Liver (tissue), 8 donors: ENCODE measurements at regions not wholly inside any gene's neighbourhood (a gene's known extent, or its start where the extent isn't known, plus 50 kb on each side); places are given as distances from the start of the nearest gene placed in this dataset.

Source experiments
- DNase-seq: peaks from one replicate; pipeline ENCODE4 v3.0.0-alpha.2; 2017; ENCODE audit warnings: low spot score
- H3K27ac ChIP-seq, 2 donors: one replicate each; pipeline ENCODE4 v1.7.0; 2013; ENCODE audit warnings: inconsistent platforms in 2 of 2, low read length in 2 of 2, control low read depth in 1 of 2, low read depth in 1 of 2, mild to moderate bottlenecking in 1 of 2
- H3K27me3 ChIP-seq, 4 donors: one replicate each; pipeline versions ENCODE4 v1.6.1 to v1.7.0; 2013; ENCODE audit warnings: low read length in 3 of 4, inconsistent platforms in 1 of 4, mild to moderate bottlenecking in 1 of 4, moderate library complexity in 1 of 4; ENCODE audit not compliant: control insufficient read depth in 4 of 4, insufficient read depth in 4 of 4
- H3K36me3 ChIP-seq, 4 donors: one replicate each; pipeline versions ENCODE4 v1.6.1 to v1.7.0; 2013; ENCODE audit warnings: low read length in 3 of 4, mild to moderate bottlenecking in 3 of 4, low read depth in 1 of 4, moderate library complexity in 1 of 4; ENCODE audit not compliant: control insufficient read depth in 4 of 4, insufficient read depth in 3 of 4
- H3K4me1 ChIP-seq, 4 donors: one replicate each; pipeline versions ENCODE4 v1.6.1 to v1.7.0; 2013; ENCODE audit warnings: low read length in 3 of 4, mild to moderate bottlenecking in 3 of 4, moderate library complexity in 1 of 4; ENCODE audit not compliant: control insufficient read depth in 4 of 4, insufficient read depth in 4 of 4
- H3K4me3 ChIP-seq, 3 donors: one replicate each; pipeline versions ENCODE4 v1.6.1 to v1.7.0; 2013; ENCODE audit warnings: low read length in 3 of 3, control low read depth in 1 of 3, low read depth in 1 of 3, mild to moderate bottlenecking in 1 of 3
- H3K9ac ChIP-seq, 2 donors: one replicate each; pipeline ENCODE4 v1.7.0; 2013; ENCODE audit warnings: low read length in 2 of 2, mild to moderate bottlenecking in 2 of 2, moderate library complexity in 2 of 2, control low read depth in 1 of 2, low read depth in 1 of 2
- H3K9me3 ChIP-seq, 4 donors: one replicate each; pipeline versions ENCODE4 v1.6.1 to v1.7.0; 2013; ENCODE audit warnings: low read length in 3 of 4; ENCODE audit not compliant: control insufficient read depth in 4 of 4
- ATF3 ChIP-seq: IDR thresholded peaks from 2 replicates; pipeline ENCODE4 v1.6.1; 2016; ENCODE audit warnings: antibody characterized with exemption
- CTCF ChIP-seq: fragments of 150-350 bp; IDR thresholded peaks from 2 replicates; pipeline ENCODE4 v1.5.1; 2017; ENCODE audit warnings: improper control_type of control experiment, low read depth, low read length; ENCODE audit not compliant: missing input control
- EGR1 ChIP-seq, 2 donors: IDR thresholded peaks; 2 replicates each; pipeline ENCODE4 v1.6.1; 2016 to 2018; ENCODE audit warnings: antibody characterized with exemption in 2 of 2, low read depth in 2 of 2
- FOXA1 ChIP-seq: IDR thresholded peaks from 2 replicates; pipeline ENCODE4 v1.6.1; 2016; ENCODE audit warnings: antibody characterized with exemption
- FOXA2 ChIP-seq: IDR thresholded peaks from 2 replicates; pipeline ENCODE4 v1.6.1; 2016; ENCODE audit warnings: antibody characterized with exemption
- GABPA ChIP-seq, 2 donors: IDR thresholded peaks in 1 of 2; conservative IDR thresholded peaks in 1 of 2; 2 replicates each; pipeline ENCODE4 v1.6.1; 2016; ENCODE audit warnings: antibody characterized with exemption in 2 of 2, mild to moderate bottlenecking in 1 of 2, moderate library complexity in 1 of 2
- HNF4A ChIP-seq, 2 donors: conservative IDR thresholded peaks; 2 replicates each; pipeline ENCODE4 v1.6.1; 2016; ENCODE audit warnings: antibody characterized with exemption in 2 of 2, mild to moderate bottlenecking in 2 of 2
- HNF4G ChIP-seq: IDR thresholded peaks from 2 replicates; pipeline ENCODE4 v1.6.1; 2016; ENCODE audit warnings: antibody characterized with exemption
- JUND ChIP-seq, 2 donors: IDR thresholded peaks; 2 replicates each; pipeline ENCODE4 v1.6.1; 2016; ENCODE audit warnings: antibody characterized with exemption in 2 of 2
- MAX ChIP-seq: IDR thresholded peaks from 2 replicates; pipeline ENCODE4 v1.6.1; 2016; ENCODE audit warnings: antibody characterized with exemption
- NR2F2 ChIP-seq: IDR thresholded peaks from 2 replicates; pipeline ENCODE4 v1.6.1; 2016; ENCODE audit warnings: antibody characterized with exemption
- RAD21 ChIP-seq, 2 donors: IDR thresholded peaks; 2 replicates each; pipeline ENCODE4 v1.6.1; 2016; ENCODE audit warnings: antibody characterized with exemption in 2 of 2, mild to moderate bottlenecking in 2 of 2
- REST ChIP-seq: IDR thresholded peaks from 2 replicates; pipeline ENCODE4 v1.6.1; 2016; ENCODE audit warnings: antibody characterized with exemption, mild to moderate bottlenecking
- RXRA ChIP-seq, 2 donors: IDR thresholded peaks; 2 replicates each; pipeline ENCODE4 v1.6.1; 2017 to 2018; ENCODE audit warnings: antibody characterized with exemption in 2 of 2, mild to moderate bottlenecking in 1 of 2
- SP1 ChIP-seq: IDR thresholded peaks from 2 replicates; pipeline ENCODE4 v1.6.1; 2018; ENCODE audit warnings: antibody characterized with exemption, mild to moderate bottlenecking
- TAF1 ChIP-seq: conservative IDR thresholded peaks from 2 replicates; pipeline ENCODE4 v1.6.1; 2016; ENCODE audit warnings: antibody characterized with exemption, mild to moderate bottlenecking
- YY1 ChIP-seq: IDR thresholded peaks from 2 replicates; pipeline ENCODE4 v1.6.1; 2016; ENCODE audit warnings: antibody characterized with exemption, mild to moderate bottlenecking
- ZBTB33 ChIP-seq: IDR thresholded peaks from 2 replicates; pipeline ENCODE4 v1.6.1; 2016; ENCODE audit warnings: antibody characterized with exemption
- WGBS: extraction: QIAGEN DNeasy Blood & Tissue Kit; methylation state at CpG from one replicate; pipeline ENCODE4 v1.1.7; 2013; 5-methylcytosine and 5-hydroxymethylcytosine counted together
- donor health status: healthy.
- donor health status: healthy.
- donor health status: healthy.
- donor health status: healthy.
- donor health status: healthy.

- Histone ChIP-seq H3K4me1 (no peaks in the 10 kb centered on the region), H3K9ac (no peak overlapping the region), H3K27ac (no peak overlapping the region), H3K36me3 (no peaks in the 10 kb centered on the region), H3K9me3 (no peaks in the 10 kb centered on the region), H3K4me3 (no peak overlapping the region), H3K27me3 (no peaks in the 10 kb centered on the region)
- TF ChIP-seq SP1 (no peak), MAX (no peak), YY1 (no peak), FOXA2 (no peak), CTCF (no peak), HNF4G (no peak), RXRA (IDR thresholded peaks at IDR 0.05) (no peak), REST (no peak), JUND (IDR thresholded peaks at IDR 0.05) (no peak), HNF4A (conservative IDR thresholded peaks at IDR 0.05) (no peak), GABPA (IDR thresholded peaks at IDR 0.05 in 1 of 2, conservative IDR thresholded peaks at IDR 0.05 in 1 of 2) (no peak), ATF3 (no peak), RAD21 (IDR thresholded peaks at IDR 0.05) (no peak), NR2F2 (no peak), EGR1 (IDR thresholded peaks at IDR 0.05; ENCODE audit: low read depth in 2 of 2) (no peak), ZBTB33 (no peak), TAF1 (no peak)
- DNase-seq: no peak
- 74% methylated on average over 2 of the region's 2 CpGs for WGBS
Measured at GRCh38 chr9:26112724-26113123, 434.5 kb upstream of the TUSC1 start.

GRCh38 chr9:26086396-26086795, 408.2 kb upstream of the TUSC1 start:
- Histone ChIP-seq H3K27ac (no peak overlapping the region), H3K9me3 (no peaks in the 10 kb centered on the region), H3K4me1 (no peaks in the 10 kb centered on the region), H3K36me3 (no peaks in the 10 kb centered on the region), H3K9ac (no peak overlapping the region), H3K27me3 (no peaks in the 10 kb centered on the region), H3K4me3 (no peak overlapping the region)
- no peak for DNase-seq
- WGBS: 13% methylated on average over 1 of the region's 1 CpG
- TF ChIP-seq FOXA1 (no peak), MAX (no peak), CTCF (no peak), RAD21 (IDR thresholded peaks at IDR 0.05) (no peak), FOXA2 (no peak), RXRA (IDR thresholded peaks at IDR 0.05) (no peak), REST (no peak)
